Neural progenitor cell (in vitro differentiated cells): ENCODE measurements at regions not wholly inside any gene's neighbourhood (a gene's known extent, or its start where the extent isn't known, plus 50 kb on each side); places are given as distances from the start of the nearest gene placed in this dataset.

Experiments used
- CTCF ChIP-seq: fragments of 200-600 bp; sonication (generic); IDR thresholded peaks from 2 replicates; pipeline ENCODE4 v1.5.1; 2017; ENCODE audit warnings: antibody characterized with exemption, mild to moderate bottlenecking
- EZH2 ChIP-seq: fragments of 200-600 bp; sonication (generic); IDR thresholded peaks from 2 replicates; pipeline ENCODE4 v1.6.1; 2017; ENCODE audit warnings: antibody characterized with exemption, mild to moderate bottlenecking, moderate library complexity

- no peak for TF ChIP-seq CTCF
- no peak for TF ChIP-seq EZH2
Observed at GRCh38 chr12:64950711-64951298, 126.4 kb downstream of the TBC1D30 start.
